Keratinocyte (primary cell): ENCODE measurements at regions not wholly inside any gene's neighbourhood (a gene's known extent, or its start where the extent isn't known, plus 50 kb on each side); places are given as distances from the start of the nearest gene placed in this dataset.

Source experiments
- EZH2 ChIP-seq: IDR thresholded peaks from one replicate; pipeline ENCODE4 v1.6.1; 2012; ENCODE audit warnings: inconsistent platforms, mild to moderate bottlenecking, low read length, moderate library complexity
- TF ChIP-seq, protein P1 (sequence below), 3 experiments: IDR thresholded peaks in 1 of 3; conservative IDR thresholded peaks in 1 of 3; optimal IDR thresholded peaks in 1 of 3; 2 replicates in 2 of 3; 3 replicates in 1 of 3; pipeline versions ENCODE3 to v1.5.1; 2011; ENCODE audit warnings: low read length in 3 of 3, mild to moderate bottlenecking in 3 of 3, moderate library complexity in 2 of 3, control low read depth in 1 of 3, inconsistent platforms in 1 of 3; ENCODE audit not compliant: insufficient read depth in 2 of 3; ENCODE audit errors: extremely low read depth in 1 of 3

DNA sequence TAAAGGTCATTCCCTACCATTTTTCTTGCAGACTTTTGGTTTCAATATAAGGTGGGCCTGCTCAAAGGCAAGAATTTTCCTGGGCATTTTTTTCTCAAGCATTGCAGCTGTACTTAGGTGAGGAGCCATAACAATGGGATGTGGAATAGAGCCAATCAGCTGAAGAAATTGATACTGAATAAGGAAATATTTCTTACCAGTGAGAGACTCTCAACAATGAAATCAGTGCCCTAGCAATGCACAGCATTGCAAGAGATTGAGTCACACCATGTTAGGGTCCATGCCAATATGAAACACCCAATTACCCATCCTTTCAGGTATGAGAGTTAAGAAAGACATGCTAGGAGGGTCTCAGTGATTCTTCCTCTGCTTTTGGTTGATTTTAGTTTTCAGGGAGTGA, 237.6 kb downstream of the SOX9 start:
- no peak for TF ChIP-seq EZH2
- TF ChIP-seq, protein P1, sequence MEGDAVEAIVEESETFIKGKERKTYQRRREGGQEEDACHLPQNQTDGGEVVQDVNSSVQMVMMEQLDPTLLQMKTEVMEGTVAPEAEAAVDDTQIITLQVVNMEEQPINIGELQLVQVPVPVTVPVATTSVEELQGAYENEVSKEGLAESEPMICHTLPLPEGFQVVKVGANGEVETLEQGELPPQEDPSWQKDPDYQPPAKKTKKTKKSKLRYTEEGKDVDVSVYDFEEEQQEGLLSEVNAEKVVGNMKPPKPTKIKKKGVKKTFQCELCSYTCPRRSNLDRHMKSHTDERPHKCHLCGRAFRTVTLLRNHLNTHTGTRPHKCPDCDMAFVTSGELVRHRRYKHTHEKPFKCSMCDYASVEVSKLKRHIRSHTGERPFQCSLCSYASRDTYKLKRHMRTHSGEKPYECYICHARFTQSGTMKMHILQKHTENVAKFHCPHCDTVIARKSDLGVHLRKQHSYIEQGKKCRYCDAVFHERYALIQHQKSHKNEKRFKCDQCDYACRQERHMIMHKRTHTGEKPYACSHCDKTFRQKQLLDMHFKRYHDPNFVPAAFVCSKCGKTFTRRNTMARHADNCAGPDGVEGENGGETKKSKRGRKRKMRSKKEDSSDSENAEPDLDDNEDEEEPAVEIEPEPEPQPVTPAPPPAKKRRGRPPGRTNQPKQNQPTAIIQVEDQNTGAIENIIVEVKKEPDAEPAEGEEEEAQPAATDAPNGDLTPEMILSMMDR (optimal IDR thresholded peaks at IDR 0.05 in 1 of 3, IDR thresholded peaks at IDR 0.05 in 1 of 3, conservative IDR thresholded peaks at IDR 0.05 in 1 of 3; ENCODE audit: extremely low read depth in 1 of 3, insufficient read depth in 2 of 3, low read length in 3 of 3): no peak
